CD4-positive, alpha-beta T cell treated with Interleukin-15 for 4 hours (primary cell): ENCODE measurements at regions not wholly inside any gene's neighbourhood (a gene's known extent, or its start where the extent isn't known, plus 50 kb on each side); places are given as distances from the start of the nearest gene placed in this dataset.

Experiments
- DNase-seq: peaks from one replicate; pipeline ENCODE4 v3.0.0-alpha.2; 2020; ENCODE audit warnings: low spot score

DNA sequence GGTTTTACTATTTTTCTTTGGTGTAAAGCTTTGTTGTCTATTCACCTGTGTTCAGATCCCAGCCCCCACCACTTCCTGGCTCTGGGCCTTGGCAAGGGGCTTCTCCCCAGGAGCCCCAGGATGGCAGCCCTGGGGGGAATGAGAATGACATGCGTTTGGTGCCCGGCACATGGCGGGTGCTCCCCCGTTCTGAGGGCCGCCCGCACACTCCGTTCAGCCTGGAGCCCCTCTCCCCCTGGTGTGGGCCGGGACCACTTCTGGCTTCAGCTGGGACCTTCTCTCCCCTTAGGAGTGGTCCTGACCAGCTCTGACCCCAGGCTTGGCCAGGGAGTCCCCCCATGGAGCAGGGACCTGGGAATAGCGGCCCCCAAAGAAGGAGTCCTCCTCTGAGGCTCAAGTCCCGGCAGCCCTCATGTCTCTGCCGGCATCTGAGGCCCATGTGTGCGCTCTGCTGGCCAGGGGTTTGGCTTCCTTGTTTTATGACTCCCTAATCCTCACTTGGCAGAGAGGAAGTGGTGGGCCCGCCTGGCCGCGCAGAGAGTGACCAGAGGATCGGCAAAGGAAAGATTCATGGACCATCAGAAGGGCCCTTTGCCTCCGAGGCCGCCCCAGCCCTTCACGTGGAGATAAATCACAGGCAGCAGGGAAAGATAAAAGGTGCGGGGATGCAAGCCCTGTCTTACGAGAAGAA is 57.0 kb upstream of the LMX1B start:
- no peak for DNase-seq

GRCh38 chr9:126558051-126558665 is 55.6 kb upstream of the LMX1B start:
- peak; percentile 69 for DNase-seq

- no peak for DNase-seq
Observed at GRCh38 chr9:126559296-126559695, 54.4 kb upstream of the LMX1B start.

DNA sequence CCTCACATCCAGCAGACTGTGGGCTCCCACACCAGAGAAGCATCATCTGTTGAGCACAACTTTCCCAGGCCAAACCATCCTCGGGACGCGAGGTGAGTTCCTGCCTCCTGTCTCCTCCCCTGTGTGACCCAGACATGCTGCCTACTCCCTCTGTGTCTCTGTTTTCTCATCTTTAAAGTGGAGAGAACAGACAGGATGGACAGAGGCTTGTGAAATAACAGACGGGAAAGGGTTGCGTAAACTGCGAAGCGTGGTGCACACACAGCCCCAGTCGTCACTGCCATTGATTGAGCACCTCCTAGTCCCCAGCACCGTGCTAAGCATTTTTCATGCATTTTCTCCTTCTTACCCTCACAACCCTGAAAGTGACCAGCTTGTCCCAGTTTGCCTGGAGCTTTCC is 52.1 kb upstream of the LMX1B start:
- DNase-seq: no peak

GRCh38 chr9:126563556-126563955 is 50.2 kb upstream of the LMX1B start:
- DNase-seq: no peak
